ENCODE measurements at regions not wholly inside any gene's neighbourhood (a gene's known extent, or its start where the extent isn't known, plus 50 kb on each side); places are given as distances from the start of the nearest gene placed in this dataset.

GRCh38 chr10:104505521-104506042, 135.5 kb upstream of the SORCS3 start:
- no peak for DNase-seq

DNA sequence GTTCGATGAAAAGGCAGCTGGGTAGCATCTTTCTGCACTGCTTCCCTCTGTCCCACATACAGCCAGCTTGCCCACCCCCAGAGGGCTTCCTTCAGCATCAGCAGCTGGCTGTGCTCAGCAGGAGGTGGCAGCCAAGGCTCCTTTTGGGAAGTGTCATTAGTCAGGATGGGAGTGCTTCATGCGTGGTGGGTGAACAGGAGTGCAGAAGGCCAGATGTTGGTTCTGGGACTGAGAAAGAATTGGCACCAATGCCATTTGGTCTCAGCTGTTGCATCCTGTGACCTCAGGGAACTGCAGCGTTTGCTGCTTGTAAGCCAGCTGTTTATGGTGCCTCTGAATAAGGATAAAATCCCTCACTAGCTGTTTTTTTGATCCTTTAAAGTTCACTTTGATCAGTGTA, 131.1 kb upstream of the SORCS3 start:
- no peak for DNase-seq

DNA sequence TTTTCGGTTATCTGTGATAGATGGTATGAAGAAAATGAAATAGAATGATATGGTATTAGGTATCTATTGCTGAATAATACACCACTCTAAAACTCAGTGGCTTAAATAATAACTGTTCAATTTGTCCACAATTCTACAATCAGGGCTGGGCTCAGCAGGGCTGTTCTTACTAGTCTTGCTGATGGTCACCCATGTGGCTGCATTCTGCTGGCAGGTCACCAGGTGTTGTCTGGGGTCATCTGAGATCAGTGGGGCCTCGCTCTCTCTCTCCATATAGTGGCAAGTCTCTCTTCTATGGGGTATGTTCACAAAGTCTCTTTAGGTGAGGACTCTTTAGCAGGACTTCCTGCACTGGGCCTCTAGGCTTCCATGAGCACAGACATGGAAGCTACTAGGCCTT, 130.4 kb upstream of the SORCS3 start:
- DNase-seq = no peak

GRCh38 chr10:104512800-104513199, 128.3 kb upstream of the SORCS3 start:
- DNase-seq = no peak

- DNase-seq = no peak
Measured at GRCh38 chr10:104515678-104516199, 125.4 kb upstream of the SORCS3 start.

DNA sequence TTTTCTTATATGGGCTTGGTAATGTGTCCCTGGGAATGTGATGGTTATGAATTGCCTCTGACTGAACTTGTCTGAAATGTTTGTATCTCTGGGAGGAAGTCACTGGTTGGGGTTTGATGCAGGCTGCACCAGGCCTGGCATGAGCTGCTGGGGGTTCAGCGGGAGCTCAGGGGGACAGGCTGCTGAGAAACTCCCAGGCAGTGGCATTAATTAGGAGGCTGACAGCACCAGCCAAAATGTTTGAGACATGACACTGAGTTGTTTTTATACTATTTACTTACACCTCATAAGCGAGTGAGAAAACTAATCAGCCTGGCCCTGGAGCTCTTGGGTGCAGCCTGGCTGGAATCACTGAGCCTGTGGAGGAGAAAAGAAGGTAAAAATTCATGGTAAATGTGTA, 124.1 kb upstream of the SORCS3 start:
- no peak for DNase-seq

DNA sequence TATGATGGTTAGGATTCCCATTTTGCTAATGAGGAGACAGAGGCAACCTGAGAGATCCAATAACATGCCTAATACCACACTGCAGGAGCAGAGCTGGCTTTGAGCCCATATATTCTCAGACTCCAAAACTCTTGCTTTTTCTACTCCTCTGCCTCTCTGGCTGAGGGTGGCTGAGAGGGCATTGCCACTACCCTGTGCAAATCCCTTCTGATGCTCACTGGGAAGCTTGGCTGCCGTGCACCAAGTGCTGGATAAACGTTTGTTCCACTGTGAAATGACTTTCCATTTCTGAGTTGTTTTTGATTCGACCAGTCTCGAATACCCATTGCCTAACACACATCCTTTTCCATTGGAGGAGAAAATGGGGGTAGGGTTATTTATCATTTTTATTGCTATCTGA, 123.1 kb upstream of the SORCS3 start:
- DNase-seq = no peak

DNA sequence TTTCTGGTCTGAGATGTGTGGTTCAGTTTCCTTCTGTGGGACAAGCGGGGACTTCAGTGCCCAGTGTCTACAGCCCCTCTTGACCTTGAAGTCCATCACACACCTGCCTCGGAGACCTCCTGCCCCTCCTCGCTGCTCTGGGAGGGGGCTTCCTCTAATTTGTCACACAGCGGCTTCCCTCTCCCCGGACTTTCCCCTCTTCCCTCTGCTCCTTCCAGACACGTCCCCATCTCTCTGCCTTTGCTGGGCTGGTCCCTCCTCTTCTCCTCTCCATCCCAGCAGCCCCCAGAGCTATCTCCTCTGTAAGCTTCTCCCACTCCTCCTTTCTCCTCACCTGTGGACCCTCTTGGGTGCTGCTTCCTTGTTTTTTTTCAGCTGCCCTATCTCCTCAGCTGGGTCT, 122.2 kb upstream of the SORCS3 start:
- DNase-seq = no peak

DNA sequence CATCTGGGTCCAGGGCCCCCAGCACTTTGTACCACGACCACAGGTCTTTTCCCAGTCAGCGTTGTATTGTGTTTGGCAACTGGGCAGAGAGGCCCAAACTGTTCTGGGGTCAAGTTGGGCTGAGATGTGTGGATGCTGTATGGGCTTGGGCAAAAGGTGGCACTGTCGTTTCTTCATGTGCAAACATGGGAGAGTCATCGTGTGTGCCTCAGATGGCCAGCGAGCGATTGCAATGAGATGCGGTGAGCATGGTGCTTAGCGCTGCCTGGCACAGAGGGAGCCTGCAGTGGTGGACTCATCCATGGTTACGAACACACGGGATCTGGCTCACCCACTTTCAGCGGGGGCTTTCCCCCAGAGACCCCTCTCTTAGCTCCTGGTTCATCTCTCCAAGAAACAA, 120.4 kb upstream of the SORCS3 start:
- no peak for DNase-seq

DNA sequence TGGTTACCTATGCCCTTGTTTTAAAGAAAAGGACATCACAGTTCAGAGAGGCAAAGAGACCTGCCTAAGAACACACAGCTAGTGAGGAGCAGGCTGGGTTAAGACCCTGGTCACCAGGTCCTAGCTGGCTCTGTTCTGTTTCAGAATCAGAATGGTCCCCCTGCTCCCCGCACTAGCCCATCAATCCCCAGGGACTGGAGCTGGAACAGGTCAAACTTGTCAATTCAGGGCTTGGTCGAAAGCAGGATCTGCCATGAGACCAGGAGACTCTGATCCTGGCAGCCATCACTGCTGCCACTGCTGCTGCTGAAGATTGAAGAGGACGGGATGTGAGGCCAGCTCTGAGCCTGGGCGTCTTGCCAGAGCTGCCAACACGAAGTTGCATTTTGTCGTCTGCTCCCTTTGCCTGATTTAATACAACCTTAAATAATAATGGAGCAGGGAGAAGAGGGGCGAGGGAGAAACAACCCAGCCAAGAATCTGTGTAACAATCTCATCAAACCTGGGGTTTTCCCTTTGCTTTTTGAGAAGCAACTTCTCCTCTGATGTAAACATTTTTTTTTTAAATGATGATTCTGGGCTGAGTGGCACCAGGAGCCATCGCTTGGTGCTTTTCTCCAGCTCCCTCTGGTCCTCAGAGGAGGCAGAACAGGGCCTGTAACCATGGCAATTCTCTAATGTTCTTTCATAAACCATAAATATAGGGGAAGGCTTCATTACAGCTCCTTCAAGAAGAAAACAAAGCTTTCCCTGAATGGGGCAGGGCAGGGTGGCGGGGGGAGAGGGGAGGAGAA, 119.0 kb upstream of the SORCS3 start:
- no peak for DNase-seq

GRCh38 chr10:104526188-104526587, 114.9 kb upstream of the SORCS3 start:
- DNase-seq = no peak

GRCh38 chr10:104527013-104527412, 114.1 kb upstream of the SORCS3 start:
- no peak for DNase-seq

DNA sequence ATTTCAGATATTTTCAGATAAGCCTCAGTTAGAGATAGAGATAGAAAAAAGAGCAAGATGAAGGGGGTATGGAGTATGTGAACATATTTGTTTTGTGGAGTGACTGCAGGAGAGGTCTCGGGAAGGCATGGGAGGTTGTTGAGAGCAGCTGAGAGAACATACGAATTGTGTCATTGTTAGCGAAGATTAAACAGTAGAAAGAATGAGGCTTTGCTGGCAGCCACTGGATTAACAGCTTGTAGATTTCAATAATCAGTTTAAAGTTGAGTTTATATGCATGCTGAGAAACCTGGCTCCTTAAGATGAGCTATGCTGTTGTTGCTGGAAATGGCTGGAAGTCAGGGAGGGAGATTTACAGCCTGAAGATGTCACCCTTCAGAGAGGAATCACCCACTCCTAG, 100.9 kb upstream of the SORCS3 start:
- no peak for DNase-seq

- no peak for DNase-seq
Measured at GRCh38 chr10:104541820-104542219, 99.3 kb upstream of the SORCS3 start.

GRCh38 chr10:104546336-104546735, 94.8 kb upstream of the SORCS3 start:
- no peak for DNase-seq

- no peak for DNase-seq
Measured at GRCh38 chr10:104546756-104547155, 94.3 kb upstream of the SORCS3 start.

- no peak for DNase-seq
Measured at GRCh38 chr10:104548090-104548489, 93.0 kb upstream of the SORCS3 start.

- DNase-seq = no peak
Measured at GRCh38 chr10:104556831-104557230, 84.3 kb upstream of the SORCS3 start.

GRCh38 chr10:104557966-104558365, 83.1 kb upstream of the SORCS3 start:
- no peak for DNase-seq

DNA sequence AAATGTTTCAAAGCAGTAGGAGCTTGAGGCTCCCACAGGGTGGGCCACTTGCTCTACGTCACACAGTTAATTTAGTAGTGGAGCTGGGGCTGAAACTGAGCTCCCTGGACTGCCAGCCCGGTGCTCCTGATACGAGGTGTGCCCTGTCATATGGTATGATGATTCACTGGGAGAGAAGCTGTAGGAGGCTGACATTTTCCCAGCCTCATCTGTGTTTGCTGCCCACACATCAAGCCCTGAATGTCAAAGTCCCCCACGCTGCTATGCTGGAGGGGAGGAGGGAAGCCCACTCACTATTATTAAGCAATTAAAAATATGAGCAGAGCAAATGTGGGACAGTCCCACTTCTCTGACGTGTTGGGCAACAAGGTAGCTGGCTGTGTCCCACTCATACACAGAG, 81.2 kb upstream of the SORCS3 start:
- no peak for DNase-seq

- DNase-seq = no peak
Measured at GRCh38 chr10:104563051-104563450, 78.0 kb upstream of the SORCS3 start.

DNA sequence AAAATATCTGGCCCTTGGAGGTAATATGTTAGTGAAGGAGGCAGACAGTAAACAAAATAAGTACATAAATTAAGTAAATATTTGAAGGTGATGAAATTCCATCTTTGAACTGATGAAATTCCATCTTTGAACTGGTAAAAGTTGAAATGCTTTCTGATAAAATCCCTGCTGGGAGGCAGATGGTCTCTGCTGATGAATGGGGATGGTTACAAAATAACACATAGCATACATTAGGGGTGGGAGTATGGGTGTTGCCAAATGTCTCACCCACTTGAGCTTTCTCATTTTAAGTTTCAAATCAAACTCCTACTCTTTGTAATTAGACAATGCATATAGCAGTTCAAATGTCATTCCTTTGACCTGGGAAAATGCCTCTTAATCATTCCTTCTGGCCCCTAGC, 77.5 kb upstream of the SORCS3 start:
- no peak for DNase-seq

- no peak for DNase-seq
Measured at GRCh38 chr10:104574427-104574826, 66.7 kb upstream of the SORCS3 start.

DNA sequence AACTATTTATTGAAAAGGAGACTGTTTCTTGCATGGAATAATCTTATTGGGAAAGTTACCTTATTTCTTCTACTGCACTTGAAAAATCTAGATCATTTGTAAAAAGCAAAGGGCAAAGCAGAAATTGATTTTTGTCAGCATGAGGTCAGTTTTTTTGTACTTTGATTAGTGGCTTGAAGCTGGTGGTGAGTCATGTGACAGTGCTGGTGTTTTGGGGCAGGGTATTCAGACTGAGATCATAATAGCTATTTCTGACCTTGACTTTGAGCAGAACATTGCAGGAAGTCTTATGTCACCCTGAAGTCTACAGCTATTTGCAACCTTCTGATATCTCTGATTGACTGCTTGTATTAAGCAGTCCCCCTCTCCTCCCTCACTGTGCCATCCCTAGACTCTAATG, 66.3 kb upstream of the SORCS3 start:
- no peak for DNase-seq

- DNase-seq = no peak
Measured at GRCh38 chr10:104576611-104577010, 64.5 kb upstream of the SORCS3 start.

All from right forelimb (tissue), 1 donor.